Stimulated activated naive B cell treated with anti-CD40 and anti-IgM and Interleukin-4, amounts not matched to agents 10 μg/mL and 1 μg/mL and 100 μg/mL, for 72 hours (primary cell): ENCODE measurements at regions not wholly inside any gene's neighbourhood (a gene's known extent, or its start where the extent isn't known, plus 50 kb on each side); places are given as distances from the start of the nearest gene placed in this dataset.
"Not testable (repeated sequence)": the region's sequence is repeated elsewhere in the genome, so short reads cannot be mapped to it uniquely, and the experiment has no call there.

Experiments
- ATAC-seq, 2 donors: fragments of 150-1000 bp; cut with Tn5 transposase; replicated peaks; 2 replicates each; pipeline ENCODE4 v1.10.0; 2021; ENCODE audit warnings: moderate library complexity in 1 of 2
- DNase-seq: peaks from one replicate; pipeline ENCODE4 v3.0.0; 2021
- H3K27ac Mint-ChIP-seq: one replicate; pipeline ENCODE4 v1.8.0; 2022; ENCODE audit warnings: mild to moderate bottlenecking, mixed read lengths
- H3K27me3 Mint-ChIP-seq, 2 donors: one replicate each; pipeline ENCODE4 v1.8.0; 2022; ENCODE audit warnings: mixed read lengths in 2 of 2
- H3K36me3 Mint-ChIP-seq, 2 donors: one replicate each; pipeline ENCODE4 v1.8.0; 2022; ENCODE audit warnings: mixed read lengths in 2 of 2, mild to moderate bottlenecking in 1 of 2
- H3K4me1 Mint-ChIP-seq, 2 donors: one replicate each; pipeline ENCODE4 v1.8.0; 2022; ENCODE audit warnings: mixed read lengths in 2 of 2, mild to moderate bottlenecking in 1 of 2
- H3K4me3 Mint-ChIP-seq, 2 donors: one replicate each; pipeline ENCODE4 v1.8.0; 2022; ENCODE audit warnings: mild to moderate bottlenecking in 2 of 2, mixed read lengths in 2 of 2, moderate library complexity in 1 of 2
- H3K9me3 Mint-ChIP-seq, 2 donors: one replicate each; pipeline ENCODE4 v1.8.0; 2022; ENCODE audit warnings: mixed read lengths in 2 of 2, mild to moderate bottlenecking in 1 of 2

- DNase-seq (no peak), ATAC-seq (no peak)
- Mint-ChIP-seq H3K4me1 (no peaks in the 10 kb centered on the region), H3K36me3 (no peaks in the 10 kb centered on the region), H3K9me3 (peaks cover 0 to 1% of the 10 kb centered on the region in 2 donors), H3K4me3 (no peak overlapping the region), H3K27me3 (no peaks in the 10 kb centered on the region), H3K27ac (no peak overlapping the region)
These were observed 341.6 kb downstream of the SOX9 start for GRCh38 chr17:72462407-72462806.

GRCh38 chr17:72462814-72463213, 342.0 kb downstream of the SOX9 start:
- Mint-ChIP-seq H3K9me3 (peaks cover 0 to 1% of the 10 kb centered on the region in 2 donors), H3K4me1 (no peaks in the 10 kb centered on the region), H3K36me3 (no peaks in the 10 kb centered on the region), H3K27me3 (no peaks in the 10 kb centered on the region), H3K27ac (no peak overlapping the region), H3K4me3 (no peak overlapping the region)
- ATAC-seq (no peak), DNase-seq (no peak)

DNA sequence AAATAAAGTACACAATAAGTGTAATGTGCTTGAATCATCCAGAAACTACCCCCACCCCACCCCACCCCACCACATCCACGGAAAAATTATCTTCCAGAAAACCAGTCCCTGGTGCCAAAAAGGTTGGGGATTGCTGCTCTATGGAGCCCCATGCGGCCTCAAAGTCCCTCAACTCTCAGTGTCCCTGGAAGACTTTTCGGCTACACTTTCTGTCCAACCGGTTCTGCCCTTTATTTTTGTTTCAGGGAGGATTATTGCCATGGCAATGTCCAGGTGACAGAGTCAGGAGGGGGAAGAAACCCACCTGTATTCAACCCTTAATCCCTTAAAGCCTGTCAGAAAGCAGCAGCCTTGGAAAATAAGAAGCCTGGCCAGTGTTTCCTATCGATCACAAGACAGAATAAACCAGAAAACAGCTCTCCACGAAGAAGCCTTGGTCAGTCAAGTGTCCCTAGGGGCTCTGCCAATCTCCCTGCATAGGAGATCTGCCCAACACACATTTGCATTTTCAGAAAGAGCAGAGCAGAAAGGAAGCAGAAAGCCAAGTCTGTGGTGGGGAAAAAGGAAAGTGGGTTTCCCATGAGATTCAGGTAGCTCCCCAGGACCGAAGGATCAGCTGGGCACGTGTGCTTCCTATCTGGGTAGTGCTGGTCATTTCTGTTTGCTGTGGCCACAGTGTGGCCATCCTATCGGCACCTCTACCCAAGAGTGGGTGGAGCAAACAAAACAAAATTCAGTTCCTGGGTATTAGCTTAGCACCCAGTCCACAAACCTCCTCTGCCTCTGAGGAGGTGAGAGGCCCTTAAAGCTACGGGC, 342.7 kb downstream of the SOX9 start:
- H3K4me1 Mint-ChIP-seq, result no peaks in the 10 kb centered on the region
- no peak overlapping the region for H3K27ac Mint-ChIP-seq
- no peak for ATAC-seq
- no peak for DNase-seq
- H3K4me3 Mint-ChIP-seq, result no peak overlapping the region
- H3K9me3 Mint-ChIP-seq, result peaks cover 0 to 1% of the 10 kb centered on the region in 2 donors
- no peaks in the 10 kb centered on the region for H3K36me3 Mint-ChIP-seq
- no peaks in the 10 kb centered on the region for H3K27me3 Mint-ChIP-seq

GRCh38 chr17:72464221-72464620, 343.4 kb downstream of the SOX9 start:
- H3K4me1 Mint-ChIP-seq, DNase-seq, H3K36me3 Mint-ChIP-seq, H3K4me3 Mint-ChIP-seq, H3K27ac Mint-ChIP-seq, H3K27me3 Mint-ChIP-seq, ATAC-seq, H3K9me3 Mint-ChIP-seq: not testable (repeated sequence)

DNA sequence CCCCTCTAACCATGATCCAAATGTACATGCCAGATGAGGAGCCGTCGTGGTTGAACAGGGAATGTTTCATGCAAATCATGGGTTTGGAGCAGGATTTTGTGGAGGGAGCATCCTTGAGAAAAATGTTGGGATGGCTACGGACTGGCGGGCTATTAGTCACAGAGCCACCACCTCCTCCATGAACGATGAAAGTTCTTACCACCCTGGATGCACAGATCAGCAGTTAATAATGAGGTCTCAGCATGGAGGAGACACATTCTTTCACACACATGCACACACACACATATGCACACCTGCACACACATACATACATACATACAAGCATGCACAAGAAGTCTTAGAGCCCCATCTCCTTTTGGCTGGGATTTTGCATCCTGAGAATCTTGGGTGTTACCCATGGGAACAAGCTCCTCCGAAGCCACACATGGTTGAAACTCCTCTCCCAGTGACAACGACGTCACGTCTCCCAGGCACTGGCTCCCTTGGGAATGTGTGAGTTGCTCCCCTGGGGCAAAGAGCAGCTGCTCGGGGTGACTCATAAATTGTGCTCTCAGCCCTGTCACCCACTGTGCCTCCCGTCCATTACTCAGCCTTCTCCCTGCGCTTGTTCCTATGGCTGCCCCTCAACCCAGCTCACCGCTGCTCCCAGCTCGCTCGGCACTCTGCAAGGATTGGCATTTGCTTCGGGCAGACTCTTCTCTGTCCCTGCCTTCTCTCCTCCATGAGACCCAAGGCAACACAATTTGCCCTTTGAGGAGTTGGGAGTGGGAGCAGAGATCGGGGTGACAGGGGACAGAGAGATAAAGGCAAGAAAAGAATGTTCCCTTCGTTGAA, 344.6 kb downstream of the SOX9 start:
- H3K27ac Mint-ChIP-seq, result no peak overlapping the region
- no peak overlapping the region for H3K4me3 Mint-ChIP-seq
- no peaks in the 10 kb centered on the region for H3K4me1 Mint-ChIP-seq
- DNase-seq, result no peak
- no peaks in the 10 kb centered on the region for H3K27me3 Mint-ChIP-seq
- H3K9me3 Mint-ChIP-seq, result peaks cover 0 to 1% of the 10 kb centered on the region in 2 donors
- H3K36me3 Mint-ChIP-seq, result no peaks in the 10 kb centered on the region
- peak in 1 of 2 donors; percentile 41 for ATAC-seq

DNA sequence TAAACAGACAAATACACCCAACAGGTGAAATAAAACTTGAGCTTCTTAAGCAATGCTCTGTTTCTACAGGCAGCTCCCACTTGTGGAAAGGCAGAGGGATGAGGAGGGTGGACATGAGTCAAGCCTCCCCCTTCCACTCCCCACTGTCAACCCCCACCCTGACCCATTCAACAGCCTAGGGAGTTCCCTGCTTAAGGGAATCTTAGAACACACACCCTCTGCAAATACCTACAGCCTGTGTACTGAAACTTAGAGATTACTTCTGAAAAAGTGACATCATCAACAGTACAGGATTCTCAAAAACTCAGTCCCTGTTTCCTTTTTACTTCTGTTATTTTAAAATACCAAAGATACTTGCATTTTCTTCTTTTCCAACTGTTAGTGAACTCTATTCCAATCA, 345.4 kb downstream of the SOX9 start:
- no peak for DNase-seq
- no peaks in the 10 kb centered on the region for H3K27me3 Mint-ChIP-seq
- H3K9me3 Mint-ChIP-seq, result peaks cover 0 to 1% of the 10 kb centered on the region in 2 donors
- H3K36me3 Mint-ChIP-seq, result no peaks in the 10 kb centered on the region
- no peaks in the 10 kb centered on the region for H3K4me1 Mint-ChIP-seq
- H3K4me3 Mint-ChIP-seq, result no peak overlapping the region
- H3K27ac Mint-ChIP-seq, result no peak overlapping the region
- peak in 1 of 2 donors; percentile 29 for ATAC-seq

GRCh38 chr17:72466606-72467005, 345.8 kb downstream of the SOX9 start:
- no peaks in the 10 kb centered on the region for H3K36me3 Mint-ChIP-seq
- no peaks in the 10 kb centered on the region for H3K27me3 Mint-ChIP-seq
- H3K4me1 Mint-ChIP-seq, result no peaks in the 10 kb centered on the region
- no peak for DNase-seq
- no peak overlapping the region for H3K4me3 Mint-ChIP-seq
- no peak overlapping the region for H3K27ac Mint-ChIP-seq
- H3K9me3 Mint-ChIP-seq, result peaks cover 0 to 1% of the 10 kb centered on the region in 2 donors
- ATAC-seq, result no peak

GRCh38 chr17:72467841-72468653, 347.2 kb downstream of the SOX9 start:
- DNase-seq (no peak), ATAC-seq (no peak)
- no peak overlapping the region for H3K27ac Mint-ChIP-seq

DNA sequence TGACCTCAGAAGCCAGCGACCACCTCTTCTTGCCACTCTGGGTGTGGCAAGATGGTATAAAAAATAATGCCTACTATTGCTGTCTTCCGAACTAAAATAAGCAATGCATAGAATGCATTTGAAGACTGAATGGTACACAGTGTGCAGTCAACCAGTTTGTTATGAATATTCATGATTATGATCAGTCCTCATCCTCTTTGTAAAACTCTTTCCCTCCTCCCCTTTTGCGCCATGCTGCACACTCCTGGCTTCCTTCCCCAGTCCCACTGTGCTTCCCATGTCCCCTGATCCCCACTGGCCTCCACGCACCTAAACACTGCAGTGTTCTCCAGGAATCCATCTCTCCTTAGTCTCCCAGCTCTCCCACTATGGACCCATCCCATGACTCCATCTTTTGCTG, 348.0 kb downstream of the SOX9 start:
- Mint-ChIP-seq H3K27me3 (no peaks in the 10 kb centered on the region), H3K9me3 (peaks cover 0 to 2% of the 10 kb centered on the region in 2 donors), H3K4me3 (no peak overlapping the region), H3K4me1 (no peaks in the 10 kb centered on the region), H3K27ac (no peak overlapping the region), H3K36me3 (no peaks in the 10 kb centered on the region)
- ATAC-seq (no peak), DNase-seq (no peak)

More at GRCh38 chr17:72467841-72468653, 347.2 kb downstream of the SOX9 start:
- Mint-ChIP-seq H3K36me3 (no peaks in the 10 kb centered on the region), H3K27me3 (no peaks in the 10 kb centered on the region), H3K4me1 (no peaks in the 10 kb centered on the region), H3K9me3 (peaks cover 0 to 1% of the 10 kb centered on the region in 2 donors), H3K4me3 (no peak overlapping the region)

DNA sequence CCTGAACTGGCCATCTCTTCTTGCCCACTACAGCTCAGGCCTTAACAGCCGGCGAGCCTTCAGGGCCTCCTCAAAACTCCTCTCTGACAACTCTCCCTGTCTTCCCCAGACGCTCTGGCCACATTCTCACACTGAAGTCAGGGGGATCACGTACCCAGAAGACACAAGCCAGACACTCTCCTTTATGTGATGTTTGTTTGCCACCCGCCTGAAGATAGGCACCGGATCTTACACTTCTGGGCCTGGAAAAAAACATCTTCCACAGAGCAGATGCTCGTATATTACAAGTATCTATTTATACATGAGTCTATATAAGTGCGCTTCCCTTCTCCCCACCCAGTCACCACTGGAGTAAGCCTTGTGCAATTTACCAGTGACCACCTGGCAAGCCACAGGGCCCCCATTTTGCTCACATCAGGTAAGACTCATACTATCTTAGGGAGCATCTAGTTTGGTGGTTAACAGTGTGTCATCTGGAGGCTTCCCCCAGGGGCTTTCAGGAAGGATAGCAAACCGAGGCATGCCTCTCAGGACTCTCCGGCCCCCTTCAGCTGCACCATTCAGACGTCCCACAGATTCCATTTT, 349.4 kb downstream of the SOX9 start:
- Mint-ChIP-seq H3K4me3 (no peak overlapping the region), H3K27me3 (peaks cover 0 to 7% of the 10 kb centered on the region in 2 donors), H3K36me3 (no peaks in the 10 kb centered on the region), H3K4me1 (no peaks in the 10 kb centered on the region), H3K27ac (no peak overlapping the region), H3K9me3 (peaks cover 0 to 6% of the 10 kb centered on the region in 2 donors)
- ATAC-seq (no peak), DNase-seq (no peak)

- Mint-ChIP-seq H3K27me3 (peaks cover 0 to 10% of the 10 kb centered on the region in 2 donors), H3K36me3 (no peaks in the 10 kb centered on the region), H3K27ac (no peak overlapping the region), H3K4me3 (no peak overlapping the region), H3K4me1 (no peaks in the 10 kb centered on the region), H3K9me3 (peaks cover 0 to 4% of the 10 kb centered on the region in 2 donors)
- ATAC-seq (no peak), DNase-seq (no peak)
These were observed 349.9 kb downstream of the SOX9 start for GRCh38 chr17:72470734-72471133.

DNA sequence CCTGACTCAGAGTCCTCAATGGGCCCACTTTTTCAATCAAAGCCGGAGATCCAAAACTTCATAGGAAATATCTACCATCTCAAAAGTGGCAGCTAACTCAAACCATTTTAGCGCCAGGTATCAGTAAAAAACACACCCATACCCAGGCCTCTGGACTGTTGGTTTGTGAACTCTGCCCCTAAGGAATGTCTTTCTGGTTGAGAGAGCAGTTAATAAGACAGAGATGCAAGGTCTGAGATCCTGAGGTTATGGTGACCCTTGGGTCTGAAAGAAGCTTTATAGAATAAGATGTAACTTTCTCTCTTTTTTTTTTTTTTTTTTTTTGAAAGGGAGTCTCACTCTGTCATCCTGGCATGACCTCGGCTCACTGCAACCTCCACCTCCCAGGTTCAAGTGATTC, 350.5 kb downstream of the SOX9 start:
- Mint-ChIP-seq H3K4me3 (no peak overlapping the region), H3K27me3 (peaks cover 0 to 10% of the 10 kb centered on the region in 2 donors), H3K27ac (no peak overlapping the region), H3K36me3 (no peaks in the 10 kb centered on the region), H3K4me1 (no peaks in the 10 kb centered on the region), H3K9me3 (peaks cover 0 to 4% of the 10 kb centered on the region in 2 donors)
- DNase-seq (no peak), ATAC-seq (no peak)

GRCh38 chr17:72472106-72472505, 351.3 kb downstream of the SOX9 start:
- Mint-ChIP-seq H3K4me3 (no peak overlapping the region), H3K36me3 (no peaks in the 10 kb centered on the region), H3K27me3 (peaks cover 0 to 10% of the 10 kb centered on the region in 2 donors), H3K27ac (no peak overlapping the region), H3K4me1 (no peaks in the 10 kb centered on the region), H3K9me3 (peaks cover 0 to 4% of the 10 kb centered on the region in 2 donors)
- DNase-seq, result no peak
- ATAC-seq, result no peak

- H3K27ac Mint-ChIP-seq, result not testable (repeated sequence)
These were observed 352.1 kb downstream of the SOX9 start for GRCh38 chr17:72472853-72473390.

More at GRCh38 chr17:72472853-72473390, 352.1 kb downstream of the SOX9 start:
- H3K4me3 Mint-ChIP-seq, H3K36me3 Mint-ChIP-seq, H3K9me3 Mint-ChIP-seq, ATAC-seq, H3K4me1 Mint-ChIP-seq, DNase-seq: not testable (repeated sequence)
- peaks cover 0 to 16% of the 10 kb centered on the region in 2 donors for H3K27me3 Mint-ChIP-seq
